ENCODE measurements at regions not wholly inside any gene's neighbourhood (a gene's known extent, or its start where the extent isn't known, plus 50 kb on each side); places are given as distances from the start of the nearest gene placed in this dataset.

DNA sequence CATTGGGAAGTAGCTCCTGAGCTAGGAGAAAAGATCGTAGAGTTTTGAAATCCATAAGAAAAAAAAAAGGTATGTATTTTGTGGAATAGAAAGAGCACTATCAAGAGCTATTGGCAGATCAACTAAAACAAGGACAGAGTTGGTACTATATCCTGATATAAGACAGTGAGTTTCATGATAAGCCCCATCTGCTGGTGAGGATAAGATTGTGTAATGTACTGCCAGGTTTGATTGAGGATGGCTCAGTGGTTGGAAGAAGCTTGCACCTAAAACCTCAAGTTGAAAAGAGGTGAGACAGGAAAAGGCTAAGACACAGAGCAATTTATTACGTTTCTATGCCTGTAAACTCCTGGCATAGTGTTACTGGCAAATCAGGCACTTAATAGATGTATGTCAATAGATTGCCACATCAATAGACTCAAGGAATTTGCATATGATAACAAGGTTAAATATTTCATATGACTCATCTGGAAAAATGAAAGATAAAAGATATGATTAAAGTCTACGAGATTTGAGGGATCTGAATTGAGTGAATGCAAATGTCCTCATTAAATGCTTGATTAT is 525.6 kb downstream of the FLRT2 start (continued):
- TF ChIP-seq, protein P1, sequence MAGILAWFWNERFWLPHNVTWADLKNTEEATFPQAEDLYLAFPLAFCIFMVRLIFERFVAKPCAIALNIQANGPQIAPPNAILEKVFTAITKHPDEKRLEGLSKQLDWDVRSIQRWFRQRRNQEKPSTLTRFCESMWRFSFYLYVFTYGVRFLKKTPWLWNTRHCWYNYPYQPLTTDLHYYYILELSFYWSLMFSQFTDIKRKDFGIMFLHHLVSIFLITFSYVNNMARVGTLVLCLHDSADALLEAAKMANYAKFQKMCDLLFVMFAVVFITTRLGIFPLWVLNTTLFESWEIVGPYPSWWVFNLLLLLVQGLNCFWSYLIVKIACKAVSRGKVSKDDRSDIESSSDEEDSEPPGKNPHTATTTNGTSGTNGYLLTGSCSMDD (CRISPR knock-in tag; IDR thresholded peaks at IDR 0.05), result no peak
- TF ChIP-seq RFXANK (CRISPR knock-in tag; IDR thresholded peaks at IDR 0.05) (no peak), ZNF746 (CRISPR knock-in tag; IDR thresholded peaks at IDR 0.05) (no peak), FLYWCH1 (CRISPR knock-in tag; IDR thresholded peaks at IDR 0.05) (no peak)
- TF ChIP-seq, protein P2, sequence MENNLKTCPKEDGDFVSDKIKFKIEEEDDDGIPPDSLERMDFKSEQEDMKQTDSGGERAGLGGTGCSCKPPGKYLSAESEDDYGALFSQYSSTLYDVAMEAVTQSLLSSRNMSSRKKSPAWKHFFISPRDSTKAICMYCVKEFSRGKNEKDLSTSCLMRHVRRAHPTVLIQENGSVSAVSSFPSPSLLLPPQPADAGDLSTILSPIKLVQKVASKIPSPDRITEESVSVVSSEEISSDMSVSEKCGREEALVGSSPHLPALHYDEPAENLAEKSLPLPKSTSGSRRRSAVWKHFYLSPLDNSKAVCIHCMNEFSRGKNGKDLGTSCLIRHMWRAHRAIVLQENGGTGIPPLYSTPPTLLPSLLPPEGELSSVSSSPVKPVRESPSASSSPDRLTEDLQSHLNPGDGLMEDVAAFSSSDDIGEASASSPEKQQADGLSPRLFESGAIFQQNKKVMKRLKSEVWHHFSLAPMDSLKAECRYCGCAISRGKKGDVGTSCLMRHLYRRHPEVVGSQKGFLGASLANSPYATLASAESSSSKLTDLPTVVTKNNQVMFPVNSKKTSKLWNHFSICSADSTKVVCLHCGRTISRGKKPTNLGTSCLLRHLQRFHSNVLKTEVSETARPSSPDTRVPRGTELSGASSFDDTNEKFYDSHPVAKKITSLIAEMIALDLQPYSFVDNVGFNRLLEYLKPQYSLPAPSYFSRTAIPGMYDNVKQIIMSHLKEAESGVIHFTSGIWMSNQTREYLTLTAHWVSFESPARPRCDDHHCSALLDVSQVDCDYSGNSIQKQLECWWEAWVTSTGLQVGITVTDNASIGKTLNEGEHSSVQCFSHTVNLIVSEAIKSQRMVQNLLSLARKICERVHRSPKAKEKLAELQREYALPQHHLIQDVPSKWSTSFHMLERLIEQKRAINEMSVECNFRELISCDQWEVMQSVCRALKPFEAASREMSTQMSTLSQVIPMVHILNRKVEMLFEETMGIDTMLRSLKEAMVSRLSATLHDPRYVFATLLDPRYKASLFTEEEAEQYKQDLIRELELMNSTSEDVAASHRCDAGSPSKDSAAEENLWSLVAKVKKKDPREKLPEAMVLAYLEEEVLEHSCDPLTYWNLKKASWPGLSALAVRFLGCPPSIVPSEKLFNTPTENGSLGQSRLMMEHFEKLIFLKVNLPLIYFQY (CRISPR knock-in tag; IDR thresholded peaks at IDR 0.05; ENCODE audit: borderline replicate concordance), result no peak

GRCh38 chr14:86052868-86053267 is 522.9 kb downstream of the FLRT2 start:
- CTCF ChIA-PET (ENCODE audit: low intra/inter-chr PET ratio, low total read pairs), result no interaction called here
- Histone ChIP-seq H3K9me3 (ENCODE audit: low read length) (peaks cover under 1% of the 10 kb centered on the region; the same call in 1 of the 2 replicates), H3K4me2 (ENCODE audit: low read depth, low read length) (no peak overlapping the region), H3K27me3 (ENCODE audit: control insufficient read depth in 1 of 2, insufficient read depth in 2 of 2, low read length in 2 of 2) (no peaks in the 10 kb centered on the region), H3K27ac (ENCODE audit: extremely low read length, insufficient read depth, low read length) (no peak overlapping the region), H2AFZ (ENCODE audit: low read length) (no peak overlapping the region), H3K4me1 (ENCODE audit: insufficient read depth, low read length) (no peaks in the 10 kb centered on the region), H3K79me2 (ENCODE audit: insufficient read depth, low read length) (no peaks in the 10 kb centered on the region), H4K20me1 (ENCODE audit: insufficient read depth, low read length) (no peaks in the 10 kb centered on the region), H3K9ac (ENCODE audit: insufficient read depth, low read depth, low read length) (no peak overlapping the region), H3K4me3 (replicated peaks in 1 of 3; ENCODE audit: insufficient read depth in 1 of 3, low read depth in 2 of 3, low read length in 3 of 3) (no peak overlapping the region), H3K36me3 (replicated peaks in 1 of 2; ENCODE audit: control insufficient read depth in 1 of 2, insufficient read depth in 2 of 2, low read length in 2 of 2) (no peaks in the 10 kb centered on the region)
- FAIRE-seq (no peak), DNase-seq (ENCODE audit: low spot score) (no peak), ATAC-seq (no peak)
- 0% methylated on average over 1 of the region's 1 CpG for WGBS (ENCODE audit: low lambda C conversion rate)
- in situ Hi-C loops (cut with HindIII; ENCODE audit: extremely low pct_ligation_motif_present, low pct_unique_long_range_greater_than_20kb), result no loop called here
- no TSS peak for BruUV-seq (replicated peaks)
- TF ChIP-seq, protein P3, sequence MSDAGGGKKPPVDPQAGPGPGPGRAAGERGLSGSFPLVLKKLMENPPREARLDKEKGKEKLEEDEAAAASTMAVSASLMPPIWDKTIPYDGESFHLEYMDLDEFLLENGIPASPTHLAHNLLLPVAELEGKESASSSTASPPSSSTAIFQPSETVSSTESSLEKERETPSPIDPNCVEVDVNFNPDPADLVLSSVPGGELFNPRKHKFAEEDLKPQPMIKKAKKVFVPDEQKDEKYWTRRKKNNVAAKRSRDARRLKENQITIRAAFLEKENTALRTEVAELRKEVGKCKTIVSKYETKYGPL (CRISPR knock-in tag; IDR thresholded peaks at IDR 0.05), result no peak
- no peak for TF ChIP-seq ZNF12 (CRISPR knock-in tag; IDR thresholded peaks at IDR 0.05)
- TF ChIP-seq PREB (CRISPR knock-in tag; IDR thresholded peaks at IDR 0.05), result no peak
- no peak for TF ChIP-seq PCBP1 (IDR thresholded peaks at IDR 0.05; ENCODE audit: borderline replicate concordance, low read depth, low read length)
- no peak for TF ChIP-seq GZF1 (CRISPR knock-in tag; IDR thresholded peaks at IDR 0.05)
- POLR2A ChIA-PET, result no interaction called here
- intact Hi-C loops (cut with micrococcal nuclease; ENCODE audit: unreplicated experiment), result no loop called here
